PC-3 (cell line): ENCODE measurements at regions not wholly inside any gene's neighbourhood (a gene's known extent, or its start where the extent isn't known, plus 50 kb on each side); places are given as distances from the start of the nearest gene placed in this dataset.

Experiments
- ATAC-seq: fragments of 200-7000 bp; cut with Tn5 transposase; 2 replicates; pipeline ENCODE4 v1.9.1; 2020; ENCODE audit warnings: mild to moderate bottlenecking, moderate library complexity
- BruUV-seq: library from RNA; stranded (reverse); fragments of 400-500 nt; replicated peaks from 2 replicates; lab custom pipeline; 2021; lab: Mats Ljungman, UMichigan
- CTCF ChIA-PET: fragments of 300-600 bp; sonication (Branson Sonifier 250); formaldehyde crosslinking; loops from one replicate; lab custom pipeline; 2022; ENCODE audit warnings: antibody characterized with exemption; lab: Charles Lee
- POLR2A ChIA-PET: fragments of 300-600 bp; sonication (Branson Sonifier 250); formaldehyde crosslinking; loops from one replicate; lab custom pipeline; 2022; ENCODE audit warnings: antibody characterized with exemption; ENCODE audit not compliant: unreplicated experiment; lab: Charles Lee
- DNase-seq: peaks from one replicate; pipeline ENCODE4 v3.0.0-alpha.2; 2015
- H2AFZ ChIP-seq: fragments of 300-600 bp; sonication (generic); 2 replicates; pipeline ENCODE4 v1.6.0; 2016; ENCODE audit warnings: antibody characterized with exemption, low read length
- H3F3A ChIP-seq: fragments of 300-600 bp; sonication (generic); one replicate; pipeline ENCODE4 v1.6.0; 2017; ENCODE audit warnings: antibody characterized with exemption, low read length, control low read depth, mild to moderate bottlenecking; ENCODE audit not compliant: unreplicated experiment
- H3K27ac ChIP-seq: fragments of 300-600 bp; sonication (generic); 2 replicates; pipeline ENCODE4 v1.5.1; 2016; ENCODE audit warnings: mild to moderate bottlenecking, low read length
- H3K27me3 ChIP-seq: fragments of 300-600 bp; sonication (generic); 2 replicates; pipeline ENCODE4 v1.6.1; 2016; ENCODE audit warnings: low read length, mixed read lengths
- H3K36me3 ChIP-seq: fragments of 300-600 bp; sonication (generic); 2 replicates; pipeline ENCODE4 v1.6.1; 2016; ENCODE audit warnings: low read depth, mixed run types, low read length, mixed read lengths
- H3K4me1 ChIP-seq: fragments of 300-600 bp; sonication (generic); 2 replicates; pipeline ENCODE4 v1.5.1; 2016; ENCODE audit warnings: low read length; ENCODE audit not compliant: insufficient read depth
- H3K4me2 ChIP-seq: fragments of 300-600 bp; sonication (generic); 2 replicates; pipeline ENCODE4 v1.6.0; 2016; ENCODE audit warnings: low read length
- H3K4me3 ChIP-seq: fragments of 300-600 bp; sonication (generic); 2 replicates; pipeline ENCODE4 v1.5.1; 2016; ENCODE audit warnings: mild to moderate bottlenecking, low read length, mixed read lengths
- H3K79me2 ChIP-seq: fragments of 300-600 bp; sonication (generic); 2 replicates; pipeline ENCODE4 v1.6.1; 2017; ENCODE audit warnings: low read length, mixed read lengths
- H3K9ac ChIP-seq: fragments of 300-600 bp; sonication (generic); 2 replicates; pipeline ENCODE4 v1.6.0; 2016; ENCODE audit warnings: mild to moderate bottlenecking, low read length
- H3K9me2 ChIP-seq: fragments of 300-600 bp; sonication (generic); replicated peaks from 2 replicates; pipeline ENCODE4 v1.6.1; 2016; ENCODE audit warnings: mixed run types, low read length, mixed read lengths
- H3K9me3 ChIP-seq: fragments of 300-600 bp; sonication (generic); 2 replicates; pipeline ENCODE4 v1.6.1; 2016; ENCODE audit warnings: low read length, mixed read lengths
- H4K20me1 ChIP-seq: fragments of 300-600 bp; sonication (generic); 2 replicates; pipeline ENCODE4 v1.6.1; 2016; ENCODE audit warnings: low read length, mixed read lengths
- EZH2 ChIP-seq: fragments of 300-600 bp; sonication (generic); IDR thresholded peaks from one replicate; pipeline ENCODE4 v1.6.1; 2017; ENCODE audit warnings: antibody characterized with exemption, mild to moderate bottlenecking, low read length; ENCODE audit not compliant: unreplicated experiment
- EZH2phosphoT487 ChIP-seq: fragments of 300-600 bp; sonication (generic); IDR thresholded peaks from 2 replicates; pipeline ENCODE4 v1.6.1; 2018; ENCODE audit warnings: mild to moderate bottlenecking, antibody characterized with exemption, low read length, borderline replicate concordance
- intact Hi-C: fragments of 100-400 bp; cut with micrococcal nuclease; formaldehyde crosslinking; loops from 2 replicates; pipeline ENCODE4 v1.9.0; 2023
- TF ChIP-seq, protein P1 (sequence below): fragments of 300-600 bp; sonication (generic); conservative IDR thresholded peaks from 2 replicates; pipeline ENCODE4 v1.5.1; 2017; ENCODE audit warnings: antibody characterized with exemption, low read depth, mild to moderate bottlenecking, low read length

- Histone ChIP-seq H3K9me3 (no peaks in the 10 kb centered on the region), H2AFZ (no peak overlapping the region), H3K79me2 (no peaks in the 10 kb centered on the region), H3K9me2 (no peaks in the 10 kb centered on the region), H3K4me2 (no peak overlapping the region), H3K9ac (no peak overlapping the region), H3K27ac (no peak overlapping the region), H3F3A (no peaks in the 10 kb centered on the region), H4K20me1 (no peaks in the 10 kb centered on the region), H3K4me1 (peaks cover 26% of the 10 kb centered on the region), H3K36me3 (no peaks in the 10 kb centered on the region), H3K27me3 (no peaks in the 10 kb centered on the region), H3K4me3 (no peak overlapping the region)
- intact Hi-C loops = no loop called here
- ChIA-PET CTCF (no interaction called here), POLR2A (no interaction called here)
- BruUV-seq = no TSS peak
- no peak for DNase-seq
- no peak for ATAC-seq
- TF ChIP-seq EZH2phosphoT487 (no peak), EZH2 (no peak)
- TF ChIP-seq, protein P1, sequence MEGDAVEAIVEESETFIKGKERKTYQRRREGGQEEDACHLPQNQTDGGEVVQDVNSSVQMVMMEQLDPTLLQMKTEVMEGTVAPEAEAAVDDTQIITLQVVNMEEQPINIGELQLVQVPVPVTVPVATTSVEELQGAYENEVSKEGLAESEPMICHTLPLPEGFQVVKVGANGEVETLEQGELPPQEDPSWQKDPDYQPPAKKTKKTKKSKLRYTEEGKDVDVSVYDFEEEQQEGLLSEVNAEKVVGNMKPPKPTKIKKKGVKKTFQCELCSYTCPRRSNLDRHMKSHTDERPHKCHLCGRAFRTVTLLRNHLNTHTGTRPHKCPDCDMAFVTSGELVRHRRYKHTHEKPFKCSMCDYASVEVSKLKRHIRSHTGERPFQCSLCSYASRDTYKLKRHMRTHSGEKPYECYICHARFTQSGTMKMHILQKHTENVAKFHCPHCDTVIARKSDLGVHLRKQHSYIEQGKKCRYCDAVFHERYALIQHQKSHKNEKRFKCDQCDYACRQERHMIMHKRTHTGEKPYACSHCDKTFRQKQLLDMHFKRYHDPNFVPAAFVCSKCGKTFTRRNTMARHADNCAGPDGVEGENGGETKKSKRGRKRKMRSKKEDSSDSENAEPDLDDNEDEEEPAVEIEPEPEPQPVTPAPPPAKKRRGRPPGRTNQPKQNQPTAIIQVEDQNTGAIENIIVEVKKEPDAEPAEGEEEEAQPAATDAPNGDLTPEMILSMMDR = no peak
These were observed 63.8 kb upstream of the GGTA1 start for GRCh38 chr9:121563425-121563824.

DNA sequence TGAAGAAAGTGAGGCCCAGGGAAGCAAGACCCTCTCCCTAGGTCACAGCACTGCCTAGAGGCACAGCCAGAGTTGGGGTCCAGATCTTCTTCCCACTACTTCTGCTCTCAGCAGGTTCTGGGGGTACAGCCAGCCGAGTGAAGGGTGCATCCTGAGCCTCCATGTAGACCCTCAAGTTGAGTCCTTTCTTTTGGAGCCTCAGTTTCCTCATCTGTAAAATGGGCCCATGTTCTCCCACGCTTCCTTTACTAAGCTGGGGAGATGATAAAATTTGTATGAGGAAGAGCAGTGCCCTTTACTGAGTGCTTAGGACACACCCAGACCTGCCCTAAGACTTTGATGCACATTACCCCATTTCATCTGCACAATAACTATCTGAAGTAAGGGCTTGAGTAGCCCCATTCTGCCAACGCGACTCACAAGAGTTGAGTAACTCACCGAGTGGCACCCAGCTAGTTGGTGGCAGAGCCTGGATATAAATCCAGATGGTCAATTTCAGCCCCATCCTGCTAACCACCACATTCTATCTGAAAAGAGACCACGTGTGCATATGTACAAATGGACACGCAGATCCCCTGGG, 64.3 kb upstream of the GGTA1 start:
- Histone ChIP-seq H3K27me3 (no peaks in the 10 kb centered on the region), H3K4me1 (peaks cover 23% of the 10 kb centered on the region), H3F3A (no peaks in the 10 kb centered on the region), H3K79me2 (no peaks in the 10 kb centered on the region), H3K9ac (no peak overlapping the region), H4K20me1 (no peaks in the 10 kb centered on the region), H3K9me2 (no peaks in the 10 kb centered on the region), H2AFZ (no peak overlapping the region), H3K4me2 (no peak overlapping the region), H3K36me3 (no peaks in the 10 kb centered on the region), H3K27ac (no peak overlapping the region), H3K9me3 (no peaks in the 10 kb centered on the region), H3K4me3 (no peak overlapping the region)
- no TSS peak for BruUV-seq
- POLR2A ChIA-PET = no interaction called here
- TF ChIP-seq EZH2phosphoT487 (no peak), EZH2 (no peak)
- TF ChIP-seq, protein P1 = no peak
- DNase-seq (peak; percentile 6), ATAC-seq (no peak)
- intact Hi-C loops = no loop called here
- CTCF ChIA-PET = no interaction called here

DNA sequence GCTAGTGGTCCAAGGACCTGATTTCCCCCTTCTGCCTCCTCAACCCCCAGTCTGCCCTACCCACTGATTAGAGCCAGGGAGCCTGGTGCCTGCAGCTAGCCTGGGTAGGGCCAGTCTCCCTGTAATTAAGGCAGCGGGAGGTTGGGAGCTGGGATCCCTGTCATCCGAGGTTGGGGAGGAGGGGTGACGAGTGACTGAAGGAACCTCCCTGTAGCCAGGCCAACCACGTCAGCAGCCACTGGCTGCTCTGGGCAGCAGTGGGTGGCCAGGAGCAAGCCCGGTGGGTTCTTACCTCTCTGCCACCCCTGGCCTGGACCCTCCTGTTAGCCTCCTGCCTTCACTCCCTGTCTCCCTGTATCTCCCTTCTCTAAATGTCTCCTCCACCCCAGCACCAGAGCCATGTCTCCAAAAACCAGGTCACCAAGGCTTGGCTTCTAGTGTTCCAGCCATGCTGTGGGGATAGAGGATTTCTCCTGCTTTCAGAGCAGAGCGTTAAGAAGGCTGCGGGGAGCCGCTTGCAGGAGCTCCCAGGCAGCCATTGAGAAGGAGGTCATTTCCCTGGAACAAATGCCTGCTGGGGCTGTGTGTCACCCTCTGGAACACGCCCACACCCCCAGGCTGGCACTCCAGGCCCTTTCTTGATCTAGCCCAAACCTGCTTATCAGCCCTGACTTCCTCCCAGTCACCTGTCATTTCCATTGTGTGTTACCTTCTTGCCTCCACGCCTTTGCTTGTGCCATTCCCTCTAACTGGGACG, 65.0 kb upstream of the GGTA1 start:
- TF ChIP-seq, protein P1 = no peak
- TF ChIP-seq EZH2 = no peak
- no peak for TF ChIP-seq EZH2phosphoT487
- no peak overlapping the region for H2AFZ ChIP-seq
- intact Hi-C loops = no loop called here
- no peak overlapping the region for H3K27ac ChIP-seq
- H3K36me3 ChIP-seq = no peaks in the 10 kb centered on the region
- no peaks in the 10 kb centered on the region for H3K9me3 ChIP-seq
- no peak overlapping the region for H3K9ac ChIP-seq
- no peaks in the 10 kb centered on the region for H3K79me2 ChIP-seq
- H3K27me3 ChIP-seq = no peaks in the 10 kb centered on the region
- no peak overlapping the region for H3K4me3 ChIP-seq
- no peaks in the 10 kb centered on the region for H3F3A ChIP-seq
- H3K4me1 ChIP-seq = peaks cover 25% of the 10 kb centered on the region
- CTCF ChIA-PET = no interaction called here
- no peak for ATAC-seq
- no peak overlapping the region; the same call in 1 of the 2 replicates for H3K4me2 ChIP-seq
- H3K9me2 ChIP-seq = no peaks in the 10 kb centered on the region
- no peaks in the 10 kb centered on the region for H4K20me1 ChIP-seq
- DNase-seq = peak; percentile 58
- POLR2A ChIA-PET = no interaction called here
- BruUV-seq = no TSS peak
